ENCODE measurements at regions not wholly inside any gene's neighbourhood (a gene's known extent, or its start where the extent isn't known, plus 50 kb on each side); places are given as distances from the start of the nearest gene placed in this dataset.

DNA sequence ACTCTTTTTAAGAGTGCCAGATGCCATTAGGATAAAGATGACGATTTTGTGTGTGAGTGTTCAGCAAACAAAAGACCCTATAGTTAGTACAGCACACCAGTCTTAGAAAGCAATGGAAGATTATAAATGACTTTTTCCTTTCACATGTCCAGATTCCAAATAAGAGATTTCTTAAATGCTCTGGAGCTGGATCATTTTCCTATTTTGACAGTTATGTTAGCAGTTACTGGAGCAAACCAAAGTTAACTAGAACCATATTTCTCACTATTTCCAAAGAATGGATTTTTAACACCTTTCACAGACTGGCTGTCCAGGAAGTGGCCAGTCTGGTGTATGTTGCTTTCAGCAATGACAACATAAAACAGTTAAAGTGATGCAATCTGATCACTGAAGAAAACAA lies 905.8 kb upstream of the ADGRL2 start:
- Mint-ChIP-seq H3K27me3 (ENCODE audit: insufficient read depth, unreplicated experiment) (no peaks in the 10 kb centered on the region), H3K4me3 (ENCODE audit: unreplicated experiment) (no peak overlapping the region), H3K36me3 (ENCODE audit: insufficient read depth, unreplicated experiment) (no peaks in the 10 kb centered on the region), H3K9me3 (ENCODE audit: unreplicated experiment) (no peaks in the 10 kb centered on the region), H3K27ac (ENCODE audit: unreplicated experiment) (no peak overlapping the region), H3K4me1 (ENCODE audit: low read depth, unreplicated experiment) (peaks cover 6% of the 10 kb centered on the region)
- ChIA-PET CTCF (no interaction called here), POLR2A (no interaction called here)
- Histone ChIP-seq H3K4me3 (ENCODE audit: low read depth, low read length) (no peak overlapping the region), H3K36me3 (ENCODE audit: control insufficient read depth, insufficient read depth, low read length) (no peaks in the 10 kb centered on the region), H3K4me1 (no peaks in the 10 kb centered on the region), H3K9me3 (no peaks in the 10 kb centered on the region), H3K27me3 (replicated peaks; ENCODE audit: control insufficient read depth, insufficient read depth, low read length) (no peaks in the 10 kb centered on the region)
- BruUV-seq (replicated peaks) = no TSS peak
- DNase-seq = no peak
- TF ChIP-seq, protein P1, sequence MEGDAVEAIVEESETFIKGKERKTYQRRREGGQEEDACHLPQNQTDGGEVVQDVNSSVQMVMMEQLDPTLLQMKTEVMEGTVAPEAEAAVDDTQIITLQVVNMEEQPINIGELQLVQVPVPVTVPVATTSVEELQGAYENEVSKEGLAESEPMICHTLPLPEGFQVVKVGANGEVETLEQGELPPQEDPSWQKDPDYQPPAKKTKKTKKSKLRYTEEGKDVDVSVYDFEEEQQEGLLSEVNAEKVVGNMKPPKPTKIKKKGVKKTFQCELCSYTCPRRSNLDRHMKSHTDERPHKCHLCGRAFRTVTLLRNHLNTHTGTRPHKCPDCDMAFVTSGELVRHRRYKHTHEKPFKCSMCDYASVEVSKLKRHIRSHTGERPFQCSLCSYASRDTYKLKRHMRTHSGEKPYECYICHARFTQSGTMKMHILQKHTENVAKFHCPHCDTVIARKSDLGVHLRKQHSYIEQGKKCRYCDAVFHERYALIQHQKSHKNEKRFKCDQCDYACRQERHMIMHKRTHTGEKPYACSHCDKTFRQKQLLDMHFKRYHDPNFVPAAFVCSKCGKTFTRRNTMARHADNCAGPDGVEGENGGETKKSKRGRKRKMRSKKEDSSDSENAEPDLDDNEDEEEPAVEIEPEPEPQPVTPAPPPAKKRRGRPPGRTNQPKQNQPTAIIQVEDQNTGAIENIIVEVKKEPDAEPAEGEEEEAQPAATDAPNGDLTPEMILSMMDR (IDR thresholded peaks at IDR 0.05; ENCODE audit: insufficient read depth in 1 of 2, low read depth in 1 of 2, low read length in 1 of 2, severe bottlenecking in 1 of 2, unreplicated experiment in 1 of 2) = no peak
- intact Hi-C loops (cut with micrococcal nuclease; ENCODE audit: unreplicated experiment) = loop anchor here (1.0 kb wide), 1 partner anchor 9 kb away; no protein-coding TSS in a partner anchor

DNA sequence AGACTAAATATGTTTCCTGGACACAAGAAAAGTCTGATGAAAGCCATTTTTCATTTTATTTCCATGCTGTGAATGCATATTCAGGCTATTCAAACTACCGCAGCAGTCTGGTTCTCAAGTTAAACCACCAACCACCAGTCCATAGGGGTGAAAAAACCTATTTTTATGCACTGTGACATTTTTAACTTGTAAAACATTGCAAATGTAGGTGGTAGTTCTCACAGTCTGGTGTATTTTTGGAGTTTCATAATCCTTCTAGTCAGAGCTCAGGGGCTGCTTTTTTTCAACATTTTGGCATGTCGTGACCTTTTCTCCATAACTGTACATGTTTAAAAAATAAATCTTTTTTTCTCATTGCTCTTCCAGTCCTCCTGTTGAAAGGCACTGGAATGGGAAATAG lies 907.6 kb upstream of the ADGRL2 start:
- no peaks in the 10 kb centered on the region for H3K9me3 Mint-ChIP-seq (ENCODE audit: unreplicated experiment)
- peaks cover 6% of the 10 kb centered on the region for H3K4me1 Mint-ChIP-seq (ENCODE audit: low read depth, unreplicated experiment)
- Histone ChIP-seq H3K4me1 (no peaks in the 10 kb centered on the region), H3K27me3 (replicated peaks; ENCODE audit: control insufficient read depth, insufficient read depth, low read length) (no peaks in the 10 kb centered on the region), H3K36me3 (ENCODE audit: control insufficient read depth, insufficient read depth, low read length) (no peaks in the 10 kb centered on the region), H3K4me3 (ENCODE audit: low read depth, low read length) (no peak overlapping the region), H3K9me3 (no peaks in the 10 kb centered on the region)
- H3K27ac Mint-ChIP-seq (ENCODE audit: unreplicated experiment) = no peak overlapping the region
- H3K36me3 Mint-ChIP-seq (ENCODE audit: insufficient read depth, unreplicated experiment) = no peaks in the 10 kb centered on the region
- TF ChIP-seq, protein P1 (IDR thresholded peaks at IDR 0.05; ENCODE audit: insufficient read depth in 1 of 2, low read depth in 1 of 2, low read length in 1 of 2, severe bottlenecking in 1 of 2, unreplicated experiment in 1 of 2) = no peak
- no peak overlapping the region for H3K4me3 Mint-ChIP-seq (ENCODE audit: unreplicated experiment)
- CTCF ChIA-PET = no interaction called here
- intact Hi-C loops (cut with micrococcal nuclease; ENCODE audit: unreplicated experiment) = no loop called here
- no peak for DNase-seq
- H3K27me3 Mint-ChIP-seq (ENCODE audit: insufficient read depth, unreplicated experiment) = no peaks in the 10 kb centered on the region
- POLR2A ChIA-PET = no interaction called here
- no TSS peak for BruUV-seq (replicated peaks)

DNA sequence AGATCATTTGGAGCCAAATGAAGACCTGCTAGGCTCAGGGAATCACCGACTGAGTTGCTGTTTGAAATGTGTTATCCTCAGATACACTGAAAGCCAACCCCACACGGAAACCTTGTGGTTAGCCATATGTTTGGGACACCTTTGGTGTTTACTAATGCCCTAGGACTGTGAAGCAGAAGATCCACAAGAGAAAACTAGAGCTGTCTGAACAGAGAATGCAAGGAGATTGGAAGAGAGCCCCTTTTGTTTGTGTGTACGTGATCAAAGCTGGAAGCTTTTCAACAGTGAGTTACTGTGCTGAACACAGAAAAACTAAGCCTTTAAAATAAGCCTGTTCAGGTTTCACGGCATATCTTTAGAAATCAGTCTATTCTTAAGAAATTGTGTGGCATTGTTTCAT lies 908.2 kb upstream of the ADGRL2 start:
- TF ChIP-seq, protein P1 (IDR thresholded peaks at IDR 0.05; ENCODE audit: insufficient read depth in 1 of 2, low read depth in 1 of 2, low read length in 1 of 2, severe bottlenecking in 1 of 2, unreplicated experiment in 1 of 2) = no peak
- no peaks in the 10 kb centered on the region for H3K27me3 Mint-ChIP-seq (ENCODE audit: insufficient read depth, unreplicated experiment)

More for the DNA sequence above, 908.2 kb upstream of the ADGRL2 start:
- no peak for DNase-seq
- H3K4me3 Mint-ChIP-seq (ENCODE audit: unreplicated experiment) = no peak overlapping the region
- H3K9me3 ChIP-seq = no peaks in the 10 kb centered on the region
- H3K36me3 ChIP-seq (ENCODE audit: control insufficient read depth, insufficient read depth, low read length) = no peaks in the 10 kb centered on the region
- no peaks in the 10 kb centered on the region for H3K27me3 ChIP-seq (replicated peaks; ENCODE audit: control insufficient read depth, insufficient read depth, low read length)
- H3K4me3 ChIP-seq (ENCODE audit: low read depth, low read length) = no peak overlapping the region
- H3K27ac Mint-ChIP-seq (ENCODE audit: unreplicated experiment) = peak overlapping the region; percentile 71
- intact Hi-C loops (cut with micrococcal nuclease; ENCODE audit: unreplicated experiment) = no loop called here
- no peaks in the 10 kb centered on the region for H3K9me3 Mint-ChIP-seq (ENCODE audit: unreplicated experiment)
- H3K36me3 Mint-ChIP-seq (ENCODE audit: insufficient read depth, unreplicated experiment) = no peaks in the 10 kb centered on the region
- peaks cover 6% of the 10 kb centered on the region for H3K4me1 Mint-ChIP-seq (ENCODE audit: low read depth, unreplicated experiment)
- H3K4me1 ChIP-seq = no peaks in the 10 kb centered on the region
- ChIA-PET POLR2A (no interaction called here), CTCF (no interaction called here)
- BruUV-seq (replicated peaks) = no TSS peak

All from Caco-2 (cell line).